ENCODE measurements at regions not wholly inside any gene's neighbourhood (a gene's known extent, or its start where the extent isn't known, plus 50 kb on each side); places are given as distances from the start of the nearest gene placed in this dataset.
"Not testable (repeated sequence)": the region's sequence is repeated elsewhere in the genome, so short reads cannot be mapped to it uniquely, and the experiment has no call there.

DNA sequence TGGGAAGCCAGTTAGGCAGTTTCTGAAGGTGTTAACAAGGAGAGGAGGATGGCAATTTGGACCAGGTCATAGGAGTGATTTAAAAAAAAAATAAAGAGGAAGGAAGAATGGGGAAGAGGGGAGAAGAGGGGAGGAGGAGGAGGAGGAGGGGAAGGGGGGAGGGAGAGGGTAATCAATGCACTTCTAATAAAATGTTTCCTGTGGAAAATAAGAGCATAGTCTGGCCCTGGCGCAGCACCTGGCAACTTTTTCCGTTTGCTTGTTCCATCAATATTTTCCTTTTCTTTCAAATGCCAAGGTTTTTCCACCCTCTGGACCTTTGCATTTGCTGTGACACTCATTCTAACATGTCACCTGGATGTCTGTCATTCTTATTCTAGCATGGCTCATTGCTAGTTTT lies 308.2 kb downstream of the PPP1R3A start:
- DNase-seq (ENCODE audit: low read depth in 2 of 2, low spot score in 1 of 2): no peak

- no peak for DNase-seq (ENCODE audit: low read depth in 2 of 2, low spot score in 1 of 2)
Observed at GRCh38 chr7:113608782-113609181, 310.0 kb downstream of the PPP1R3A start.

GRCh38 chr7:113606325-113606724 lies 312.5 kb downstream of the PPP1R3A start:
- DNase-seq (ENCODE audit: low read depth in 2 of 2, low spot score in 1 of 2): no peak

- not testable (repeated sequence) for DNase-seq (ENCODE audit: low read depth in 2 of 2, low spot score in 1 of 2)
Observed at GRCh38 chr7:113600428-113600827, 318.4 kb downstream of the PPP1R3A start.

GRCh38 chr7:113593455-113593854 lies 325.4 kb downstream of the PPP1R3A start:
- not testable (repeated sequence) for DNase-seq (ENCODE audit: low read depth in 2 of 2, low spot score in 1 of 2)

DNA sequence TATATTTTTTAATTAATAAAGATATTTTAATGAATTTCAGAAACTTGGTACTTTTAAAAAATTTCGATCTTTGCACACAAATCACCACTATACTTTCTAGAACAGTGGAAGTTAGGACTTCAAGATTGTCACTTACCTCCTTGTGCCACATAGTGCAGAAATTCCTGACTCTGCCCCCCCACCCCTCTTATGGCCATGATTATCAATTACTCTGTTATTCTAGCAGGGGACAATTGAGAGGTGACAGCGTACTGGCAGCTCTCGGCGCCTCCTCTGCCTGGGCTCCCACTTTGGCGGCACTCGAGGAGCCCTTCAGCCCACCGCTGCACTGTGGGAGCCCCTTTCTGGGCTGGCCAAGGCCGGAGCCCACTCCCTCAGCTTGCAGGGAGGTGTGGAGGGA lies 325.9 kb downstream of the PPP1R3A start:
- not testable (repeated sequence) for DNase-seq (ENCODE audit: low read depth in 2 of 2, low spot score in 1 of 2)

DNA sequence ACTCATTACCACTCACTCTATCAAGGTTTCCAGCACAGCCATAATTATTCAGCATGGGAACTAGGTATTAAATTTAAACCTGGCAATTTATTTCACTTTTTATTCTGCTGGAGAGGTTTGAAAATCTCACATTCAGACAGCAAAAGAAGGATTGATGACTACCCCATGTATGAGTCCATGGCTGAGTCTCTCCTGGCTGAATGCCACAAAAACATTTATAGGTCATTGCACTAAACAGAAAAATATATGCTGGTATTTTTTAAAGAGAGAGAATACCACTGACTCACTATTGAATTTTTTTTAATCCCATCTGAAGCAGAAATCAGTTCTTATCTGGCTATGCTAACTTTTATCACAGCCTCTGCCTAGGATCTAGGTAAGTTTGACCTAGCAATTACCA lies 336.3 kb downstream of the PPP1R3A start:
- no peak for DNase-seq (ENCODE audit: low read depth in 2 of 2, low spot score in 1 of 2)

- DNase-seq (ENCODE audit: low read depth in 2 of 2, low spot score in 1 of 2): not testable (repeated sequence)
Observed at GRCh38 chr7:113563257-113563656, 355.6 kb downstream of the PPP1R3A start.

DNA sequence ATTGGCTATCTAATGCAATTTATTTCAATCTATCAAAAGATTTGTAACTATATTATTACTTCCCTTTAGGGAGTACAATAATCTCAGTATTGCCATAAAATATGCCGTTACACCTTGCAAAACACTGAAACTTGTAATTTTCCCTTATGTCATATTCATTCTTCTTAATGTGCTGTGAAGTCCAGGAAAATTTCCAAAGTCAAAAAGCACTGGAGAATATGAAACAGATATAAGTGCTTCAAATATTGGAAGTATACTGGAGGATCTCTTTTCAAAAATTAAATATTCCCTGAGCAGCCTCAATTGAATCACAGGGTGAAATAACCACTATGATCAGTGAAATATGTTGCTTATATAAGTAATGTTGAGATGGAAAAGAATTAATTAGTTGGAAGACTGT lies 356.0 kb downstream of the PPP1R3A start:
- DNase-seq (ENCODE audit: low read depth in 2 of 2, low spot score in 1 of 2): no peak

- DNase-seq (ENCODE audit: low read depth in 2 of 2, low spot score in 1 of 2): no peak
Observed at GRCh38 chr7:113562242-113562641, 356.6 kb downstream of the PPP1R3A start.

DNA sequence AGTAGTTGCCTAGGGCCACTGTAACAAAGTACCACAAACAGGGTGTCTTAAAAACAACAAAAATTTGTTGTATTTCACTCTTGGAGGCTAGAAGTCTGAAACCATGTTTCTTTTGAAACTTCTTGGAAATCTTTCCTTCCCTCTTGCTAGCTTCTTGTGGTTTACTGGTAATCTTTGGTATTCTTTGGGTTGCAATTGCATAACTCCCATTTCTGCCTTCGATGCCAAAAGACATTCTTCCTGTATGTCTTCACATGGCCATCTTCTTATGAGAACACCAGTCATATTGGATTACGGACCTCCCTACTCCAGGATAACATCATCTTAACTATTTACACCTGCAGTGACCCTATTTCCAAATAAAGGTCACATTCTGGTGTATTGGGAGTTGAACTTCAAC lies 357.4 kb downstream of the PPP1R3A start:
- DNase-seq (ENCODE audit: low read depth in 2 of 2, low spot score in 1 of 2): no peak

GRCh38 chr7:113550966-113551365 lies 367.8 kb downstream of the PPP1R3A start:
- no peak for DNase-seq (ENCODE audit: low read depth in 2 of 2, low spot score in 1 of 2)

GRCh38 chr7:113548561-113548960 lies 370.2 kb downstream of the PPP1R3A start:
- DNase-seq (ENCODE audit: low read depth in 2 of 2, low spot score in 1 of 2): no peak

GRCh38 chr7:113548137-113548536 lies 370.7 kb downstream of the PPP1R3A start:
- no peak for DNase-seq (ENCODE audit: low read depth in 2 of 2, low spot score in 1 of 2)

- no peak for DNase-seq (ENCODE audit: low read depth in 2 of 2, low spot score in 1 of 2)
Observed at GRCh38 chr7:113521468-113521867, 397.3 kb downstream of the PPP1R3A start.

DNA sequence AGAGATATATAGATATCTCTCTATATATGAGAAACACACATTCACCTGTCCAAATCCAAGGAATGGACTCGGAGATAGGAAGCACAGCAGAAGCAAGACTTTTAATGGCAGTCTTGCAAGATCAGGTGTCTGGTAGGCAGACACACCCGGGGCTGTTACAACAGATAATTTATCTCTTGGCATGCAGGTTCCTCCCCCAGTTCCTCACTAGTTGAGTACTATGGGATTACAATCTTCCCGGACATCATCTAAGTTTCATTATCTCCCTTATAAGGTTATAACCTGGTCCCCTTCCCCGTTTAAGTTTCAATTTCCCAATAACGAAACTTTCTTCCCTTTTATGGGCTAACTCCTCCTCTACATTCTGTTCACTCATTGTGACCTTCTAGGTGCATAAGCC lies 399.3 kb downstream of the PPP1R3A start:
- no peak for DNase-seq (ENCODE audit: low read depth in 2 of 2, low spot score in 1 of 2)

- DNase-seq (ENCODE audit: low read depth in 2 of 2, low spot score in 1 of 2): no peak
Observed at GRCh38 chr7:113504691-113505090, 386.3 kb upstream of the SMIM30 start.

DNA sequence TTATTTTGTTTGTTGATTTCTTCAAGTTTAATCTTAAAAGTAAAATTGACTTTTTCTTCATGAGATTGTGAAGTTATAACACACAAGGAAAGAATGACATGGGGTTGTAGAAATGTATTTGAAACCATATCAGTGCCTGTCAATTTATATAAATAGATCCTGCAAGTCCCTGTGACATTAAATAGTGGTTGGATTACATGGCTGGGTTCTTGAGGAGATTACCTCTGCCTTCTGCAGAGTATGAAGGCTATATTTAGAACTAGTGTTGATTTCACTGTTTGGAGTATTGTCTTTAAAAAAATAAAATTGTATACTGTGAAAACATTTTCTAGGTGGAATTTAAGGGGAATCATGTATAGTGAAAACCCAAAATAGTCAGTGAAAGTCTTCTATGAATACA lies 385.8 kb upstream of the SMIM30 start:
- no peak for DNase-seq (ENCODE audit: low read depth in 2 of 2, low spot score in 1 of 2)

GRCh38 chr7:113496586-113496985 lies 378.2 kb upstream of the SMIM30 start:
- not testable (repeated sequence) for DNase-seq (ENCODE audit: low read depth in 2 of 2, low spot score in 1 of 2)

DNA sequence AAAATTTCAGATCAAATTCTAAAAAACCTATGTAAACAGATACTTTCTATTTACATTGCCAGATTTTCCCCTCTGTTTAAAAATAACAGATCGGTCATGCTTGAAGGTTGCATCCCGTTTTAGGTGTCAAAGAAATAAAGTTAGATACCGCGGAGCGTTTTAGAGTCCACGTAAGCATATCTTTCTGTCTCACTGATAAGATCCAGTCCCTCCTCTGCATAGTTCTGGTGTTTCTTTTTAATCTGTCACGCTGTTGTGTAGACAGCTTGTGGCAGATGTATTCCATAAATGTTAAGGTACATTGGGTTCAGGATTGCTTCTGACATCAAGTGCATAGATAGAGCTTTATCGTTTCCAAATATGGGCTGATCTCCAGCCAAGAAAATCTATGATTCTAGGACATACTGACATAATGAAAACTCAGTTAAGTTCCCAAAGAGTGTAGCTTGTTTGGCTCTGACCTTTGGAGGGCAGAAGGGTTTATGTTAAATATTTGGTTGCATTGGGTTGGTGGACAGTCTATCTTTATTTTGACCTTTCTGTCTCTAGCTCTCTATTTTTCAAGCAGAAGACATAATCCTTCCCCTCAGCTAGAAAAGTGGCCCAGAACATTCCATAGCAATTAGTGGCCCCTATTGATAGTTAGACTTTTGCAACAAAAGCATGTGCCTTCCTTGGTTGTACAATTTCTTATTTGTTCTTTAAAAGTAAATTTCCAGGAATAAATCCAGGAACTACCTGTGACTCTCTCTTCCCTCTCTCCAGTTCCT lies 376.6 kb upstream of the SMIM30 start:
- not testable (repeated sequence) for DNase-seq (ENCODE audit: low read depth in 2 of 2, low spot score in 1 of 2)

- DNase-seq (ENCODE audit: low read depth in 2 of 2, low spot score in 1 of 2): no peak
Observed at GRCh38 chr7:113491305-113491704, 373.0 kb upstream of the SMIM30 start.

DNA sequence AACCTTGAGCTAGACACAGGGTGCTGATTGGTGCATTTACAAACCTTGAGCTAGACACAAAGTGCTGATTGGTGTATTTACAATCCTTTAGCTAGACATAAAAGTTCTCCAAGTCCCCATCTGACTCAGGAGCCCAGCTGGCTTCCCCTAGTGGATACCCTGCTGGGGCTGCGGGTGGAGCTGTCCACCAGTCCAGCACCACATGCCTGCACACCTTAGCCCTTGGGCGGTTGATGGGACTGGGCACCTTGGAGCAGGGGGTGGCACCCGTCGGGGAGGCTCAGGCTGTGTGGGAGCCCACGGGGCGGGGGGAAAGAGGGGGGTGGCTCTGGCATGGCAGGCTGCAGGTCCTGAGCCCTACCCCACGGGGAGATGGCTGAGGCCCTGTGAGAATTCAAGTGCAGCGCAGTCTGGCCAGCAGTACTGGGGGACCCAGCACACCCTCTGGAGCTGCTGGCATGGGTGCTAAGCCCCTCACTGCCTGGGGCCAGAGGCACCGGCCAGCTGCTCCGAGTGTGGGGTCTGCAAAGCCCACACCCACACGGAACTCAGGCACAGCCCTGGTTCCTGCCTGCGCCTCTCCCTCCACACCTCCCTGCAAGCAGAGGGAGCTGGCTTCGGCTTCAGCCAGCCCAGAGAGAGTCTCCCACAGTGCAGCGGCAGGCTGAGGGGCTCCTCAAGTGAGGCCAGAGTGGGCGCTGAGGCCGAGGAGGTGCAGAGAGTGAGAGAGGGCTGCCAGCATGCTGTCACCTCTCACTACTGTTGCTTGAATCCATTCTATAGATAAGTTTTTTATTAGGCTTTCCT lies 369.8 kb upstream of the SMIM30 start:
- no peak for DNase-seq (ENCODE audit: low read depth in 2 of 2, low spot score in 1 of 2)

Measured in stimulated activated CD8-positive, alpha-beta memory T cell treated with anti-CD3 and anti-CD28 coated beads, Interleukin-4, amount 100 ng/mL, for 1 hour (primary cell).